Astrocyte (in vitro differentiated cells and primary cell): ENCODE measurements at regions not wholly inside any gene's neighbourhood (a gene's known extent, or its start where the extent isn't known, plus 50 kb on each side); places are given as distances from the start of the nearest gene placed in this dataset.
"Not testable (repeated sequence)": the region's sequence is repeated elsewhere in the genome, so short reads cannot be mapped to it uniquely, and the experiment has no call there.

ENCODE experiments used
- DNase-seq: peaks from one replicate; pipeline ENCODE4 v3.0.0-alpha.2; 2010; ENCODE audit warnings: low read depth
- FAIRE-seq: peaks from 2 replicates; lab custom pipeline; 2011; peaks lifted over from hg19 to GRCh38; lab: Jason Lieb, UNC
- H2AFZ ChIP-seq: 2 replicates; pipeline ENCODE4 v1.6.0; 2012; ENCODE audit warnings: low read depth, low read length, inconsistent platforms
- H3K27ac ChIP-seq: 2 replicates; pipeline ENCODE4 v1.5.1; 2011; ENCODE audit warnings: low read depth, low read length, inconsistent platforms
- H3K27me3 ChIP-seq: 2 replicates; pipeline ENCODE4 v1.6.0; 2011; ENCODE audit warnings: low read length, inconsistent platforms; ENCODE audit not compliant: insufficient read depth
- H3K36me3 ChIP-seq: 2 replicates; pipeline ENCODE4 v1.5.1; 2011; ENCODE audit warnings: low read length, inconsistent platforms; ENCODE audit not compliant: insufficient read depth
- H3K4me1 ChIP-seq: 2 replicates; pipeline ENCODE4 v1.5.1; 2011; ENCODE audit warnings: low read length, inconsistent platforms; ENCODE audit not compliant: insufficient read depth
- H3K4me2 ChIP-seq: 2 replicates; pipeline ENCODE4 v1.6.0; 2012; ENCODE audit warnings: low read length, inconsistent platforms
- H3K4me3 ChIP-seq: 2 replicates; pipeline ENCODE4 v1.5.1; 2011; ENCODE audit warnings: low read depth, mild to moderate bottlenecking, low read length, inconsistent platforms; ENCODE audit not compliant: insufficient read depth
- H3K79me2 ChIP-seq: 2 replicates; pipeline ENCODE4 v1.6.0; 2012; ENCODE audit warnings: mild to moderate bottlenecking, low read length, inconsistent platforms; ENCODE audit not compliant: insufficient read depth
- H3K9ac ChIP-seq: 2 replicates; pipeline ENCODE4 v1.6.0; 2012; ENCODE audit warnings: mild to moderate bottlenecking, low read length, inconsistent platforms
- H3K9me3 ChIP-seq: 2 replicates; pipeline ENCODE4 v1.5.1; 2012; ENCODE audit warnings: low read depth, mild to moderate bottlenecking, low read length, inconsistent platforms; ENCODE audit not compliant: insufficient read depth
- H4K20me1 ChIP-seq: 2 replicates; pipeline ENCODE4 v1.6.0; 2012; ENCODE audit warnings: low read length, inconsistent platforms; ENCODE audit not compliant: insufficient read depth
- H3K27ac Mint-ChIP-seq: one replicate; pipeline ENCODE4 v1.8.0; 2021; ENCODE audit warnings: mild to moderate bottlenecking, mixed read lengths; ENCODE audit not compliant: unreplicated experiment
- H3K27me3 Mint-ChIP-seq: one replicate; pipeline ENCODE4 v1.8.0; 2021; ENCODE audit warnings: low read depth, mixed read lengths; ENCODE audit not compliant: unreplicated experiment
- H3K36me3 Mint-ChIP-seq: one replicate; pipeline ENCODE4 v1.8.0; 2021; ENCODE audit warnings: low read depth, mixed read lengths; ENCODE audit not compliant: unreplicated experiment
- H3K4me1 Mint-ChIP-seq: one replicate; pipeline ENCODE4 v1.8.0; 2021; ENCODE audit warnings: low read depth, mixed read lengths; ENCODE audit not compliant: unreplicated experiment
- H3K4me3 Mint-ChIP-seq: one replicate; pipeline ENCODE4 v1.8.0; 2021; ENCODE audit warnings: mild to moderate bottlenecking, moderate library complexity, mixed read lengths; ENCODE audit not compliant: unreplicated experiment
- H3K9me3 Mint-ChIP-seq: one replicate; pipeline ENCODE4 v1.8.0; 2021; ENCODE audit warnings: mild to moderate bottlenecking, mixed read lengths; ENCODE audit not compliant: unreplicated experiment
- TF ChIP-seq, protein P1 (sequence below): IDR thresholded peaks from 2 replicates; pipeline ENCODE4 v1.5.1; 2011; ENCODE audit warnings: low read depth, mild to moderate bottlenecking, inconsistent platforms, low read length, moderate library complexity; ENCODE audit not compliant: insufficient read depth

DNA sequence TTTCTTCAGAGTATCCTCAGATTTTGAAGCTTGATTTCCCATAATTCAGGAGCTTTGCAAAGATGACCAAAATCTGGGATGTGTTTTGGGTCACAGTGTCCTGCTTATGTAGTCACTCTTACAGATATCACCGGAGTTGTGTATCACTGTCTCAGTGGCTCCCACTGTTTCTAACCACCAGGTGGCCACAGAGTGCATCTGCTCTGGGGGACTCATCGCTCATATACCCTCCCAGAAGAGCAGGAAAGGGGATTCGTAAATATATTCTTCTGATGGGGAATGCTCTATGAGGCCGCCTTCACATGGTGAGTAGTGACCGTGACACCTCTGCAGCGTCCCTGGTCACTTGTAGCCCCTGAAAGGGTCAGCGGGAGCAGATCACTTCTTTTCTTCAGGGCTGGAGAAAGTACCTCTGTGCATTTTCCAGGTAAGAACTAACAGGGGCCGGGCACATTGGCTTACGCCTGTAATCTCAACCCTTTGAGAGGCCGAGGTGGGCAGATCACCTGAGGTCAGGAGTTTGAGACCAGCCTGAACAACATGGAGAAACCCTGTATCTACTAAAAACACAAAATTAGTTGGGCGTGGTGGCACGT, 249.4 kb upstream of the NOTCH2NLA start:
- not testable (repeated sequence) for FAIRE-seq, H3K79me2 ChIP-seq, H2AFZ ChIP-seq, H3K4me2 ChIP-seq, H3K9me3 Mint-ChIP-seq, H3K27ac Mint-ChIP-seq, H3K27me3 Mint-ChIP-seq, H3K4me3 Mint-ChIP-seq, H3K36me3 ChIP-seq, H3K27me3 ChIP-seq, H3K4me1 Mint-ChIP-seq, H3K27ac ChIP-seq, H3K4me3 ChIP-seq, H3K36me3 Mint-ChIP-seq, H3K9me3 ChIP-seq, H3K9ac ChIP-seq, H3K4me1 ChIP-seq, H4K20me1 ChIP-seq
- TF ChIP-seq, protein P1, sequence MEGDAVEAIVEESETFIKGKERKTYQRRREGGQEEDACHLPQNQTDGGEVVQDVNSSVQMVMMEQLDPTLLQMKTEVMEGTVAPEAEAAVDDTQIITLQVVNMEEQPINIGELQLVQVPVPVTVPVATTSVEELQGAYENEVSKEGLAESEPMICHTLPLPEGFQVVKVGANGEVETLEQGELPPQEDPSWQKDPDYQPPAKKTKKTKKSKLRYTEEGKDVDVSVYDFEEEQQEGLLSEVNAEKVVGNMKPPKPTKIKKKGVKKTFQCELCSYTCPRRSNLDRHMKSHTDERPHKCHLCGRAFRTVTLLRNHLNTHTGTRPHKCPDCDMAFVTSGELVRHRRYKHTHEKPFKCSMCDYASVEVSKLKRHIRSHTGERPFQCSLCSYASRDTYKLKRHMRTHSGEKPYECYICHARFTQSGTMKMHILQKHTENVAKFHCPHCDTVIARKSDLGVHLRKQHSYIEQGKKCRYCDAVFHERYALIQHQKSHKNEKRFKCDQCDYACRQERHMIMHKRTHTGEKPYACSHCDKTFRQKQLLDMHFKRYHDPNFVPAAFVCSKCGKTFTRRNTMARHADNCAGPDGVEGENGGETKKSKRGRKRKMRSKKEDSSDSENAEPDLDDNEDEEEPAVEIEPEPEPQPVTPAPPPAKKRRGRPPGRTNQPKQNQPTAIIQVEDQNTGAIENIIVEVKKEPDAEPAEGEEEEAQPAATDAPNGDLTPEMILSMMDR: peak; percentile 49
- DNase-seq: peak; percentile 1

DNA sequence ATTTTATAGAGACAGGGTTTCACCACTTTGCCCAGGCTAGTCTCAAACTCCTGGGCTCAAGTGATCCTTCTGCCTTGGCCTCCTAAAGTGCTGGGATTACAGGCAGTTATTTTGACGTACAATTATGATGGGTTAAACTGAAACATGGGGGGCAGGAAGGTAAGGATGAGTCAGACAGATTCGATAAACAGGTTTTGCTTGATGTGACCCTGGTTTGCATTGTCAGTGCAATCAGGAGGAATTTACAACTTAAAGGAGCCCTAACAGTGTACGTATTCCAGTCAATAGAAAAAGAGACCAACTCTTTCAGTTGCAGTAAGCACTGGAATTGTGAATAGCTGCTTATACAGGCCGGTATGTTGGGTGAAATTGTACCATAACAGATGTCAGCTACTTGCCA, 246.3 kb upstream of the NOTCH2NLA start:
- H3K4me1 ChIP-seq, H4K20me1 ChIP-seq, H3K4me3 Mint-ChIP-seq, DNase-seq, H2AFZ ChIP-seq, H3K4me1 Mint-ChIP-seq, H3K9me3 ChIP-seq, H3K36me3 ChIP-seq, H3K9me3 Mint-ChIP-seq, H3K36me3 Mint-ChIP-seq, H3K27ac Mint-ChIP-seq, H3K27ac ChIP-seq, H3K79me2 ChIP-seq, H3K27me3 ChIP-seq, H3K4me2 ChIP-seq, FAIRE-seq, H3K27me3 Mint-ChIP-seq, H3K9ac ChIP-seq, H3K4me3 ChIP-seq: not testable (repeated sequence)

DNA sequence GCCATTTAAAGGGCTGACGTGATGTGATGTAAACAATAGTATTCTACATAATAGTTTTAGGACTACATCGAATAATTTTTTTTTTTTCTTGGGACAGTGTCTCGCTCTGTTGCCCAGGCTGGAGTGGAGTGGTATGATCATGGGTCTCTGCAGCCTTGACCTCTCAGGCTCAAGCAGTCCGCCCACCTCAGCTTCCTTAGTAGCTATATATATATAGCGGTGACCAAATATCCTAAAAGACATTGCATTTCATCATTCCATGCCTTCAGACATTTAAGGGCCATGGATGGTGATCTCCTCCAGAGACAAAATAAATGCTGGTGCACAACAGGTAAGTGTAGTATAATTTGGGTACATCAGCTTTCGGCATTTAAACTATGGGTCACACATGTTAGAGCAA, 245.4 kb upstream of the NOTCH2NLA start:
- H3K27me3 ChIP-seq, H3K4me3 Mint-ChIP-seq, H3K4me1 Mint-ChIP-seq, H2AFZ ChIP-seq, H3K27me3 Mint-ChIP-seq, H3K9ac ChIP-seq, DNase-seq, H3K36me3 ChIP-seq, H3K36me3 Mint-ChIP-seq, H3K4me1 ChIP-seq, H3K27ac ChIP-seq, H3K4me3 ChIP-seq, H3K79me2 ChIP-seq, H3K27ac Mint-ChIP-seq, FAIRE-seq, H3K4me2 ChIP-seq, H3K9me3 Mint-ChIP-seq, H3K9me3 ChIP-seq, H4K20me1 ChIP-seq: not testable (repeated sequence)

DNA sequence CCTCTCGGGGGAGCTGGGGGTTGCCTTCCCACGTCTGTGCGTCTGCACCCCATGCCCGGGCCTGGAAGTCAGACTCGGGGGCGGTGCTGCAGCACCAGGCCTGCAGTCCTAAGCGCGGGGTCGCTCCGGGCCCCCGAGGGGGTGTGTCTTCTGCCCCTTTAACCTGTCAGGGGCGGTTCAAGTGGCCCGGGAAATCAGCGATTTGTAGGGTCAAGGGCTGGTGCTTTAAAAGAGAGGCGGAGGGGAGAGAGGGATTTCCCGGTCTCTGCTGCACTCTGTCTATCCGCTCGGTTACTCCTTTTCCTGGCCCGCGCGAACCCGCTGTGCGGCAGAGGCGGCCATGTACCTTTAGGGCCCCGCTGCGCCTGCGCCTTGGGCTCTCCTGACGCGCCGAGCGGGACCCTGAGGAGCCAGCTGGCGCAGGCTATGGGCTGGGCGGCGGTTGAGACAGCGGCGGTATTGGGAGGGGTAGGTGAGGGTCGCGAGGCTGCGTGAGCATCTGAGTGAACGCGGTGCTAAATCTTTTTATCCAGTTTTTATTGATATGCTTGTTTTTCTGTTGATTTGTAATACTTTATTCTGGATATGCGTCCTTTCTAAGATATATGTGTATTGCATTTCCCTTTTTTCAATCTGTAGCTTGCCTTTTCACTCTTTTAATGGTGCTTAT, 243.5 kb upstream of the NOTCH2NLA start:
- peak overlapping the region; percentile 73 for H3K27ac Mint-ChIP-seq
- not testable (repeated sequence) for H3K4me1 Mint-ChIP-seq, H3K79me2 ChIP-seq, H3K27me3 ChIP-seq, H3K9me3 ChIP-seq, H3K36me3 ChIP-seq, H3K27me3 Mint-ChIP-seq, H3K36me3 Mint-ChIP-seq, H4K20me1 ChIP-seq, H3K27ac ChIP-seq, FAIRE-seq, H3K9me3 Mint-ChIP-seq, H3K4me1 ChIP-seq
- Histone ChIP-seq H3K4me3 (peak overlapping the region; percentile 57), H2AFZ (peak overlapping the region; percentile 73), H3K4me2 (peak overlapping the region; percentile 87), H3K9ac (peak overlapping the region; percentile 46)
- peak; percentile 17 for DNase-seq
- peak overlapping the region; percentile 88 for H3K4me3 Mint-ChIP-seq

GRCh38 chr1:146459939-146460338, 231.1 kb upstream of the NOTCH2NLA start:
- H3K4me2 ChIP-seq, H3K4me3 ChIP-seq, H3K36me3 Mint-ChIP-seq, H3K79me2 ChIP-seq, H3K27me3 Mint-ChIP-seq, H3K4me1 ChIP-seq, H3K4me1 Mint-ChIP-seq, H3K4me3 Mint-ChIP-seq, FAIRE-seq, H3K27me3 ChIP-seq, H3K27ac Mint-ChIP-seq, H4K20me1 ChIP-seq, H3K36me3 ChIP-seq, H3K9me3 Mint-ChIP-seq, H3K9ac ChIP-seq, DNase-seq, H2AFZ ChIP-seq, H3K27ac ChIP-seq, H3K9me3 ChIP-seq: not testable (repeated sequence)
